ENCODE measurements at regions not wholly inside any gene's neighbourhood (a gene's known extent, or its start where the extent isn't known, plus 50 kb on each side); places are given as distances from the start of the nearest gene placed in this dataset.
A peak's percentile ranks its signal among the peaks of the same experiment; 100 is the strongest.
"Not testable (repeated sequence)": the region's sequence is repeated elsewhere in the genome, so short reads cannot be mapped to it uniquely, and the experiment has no call there.

DNA sequence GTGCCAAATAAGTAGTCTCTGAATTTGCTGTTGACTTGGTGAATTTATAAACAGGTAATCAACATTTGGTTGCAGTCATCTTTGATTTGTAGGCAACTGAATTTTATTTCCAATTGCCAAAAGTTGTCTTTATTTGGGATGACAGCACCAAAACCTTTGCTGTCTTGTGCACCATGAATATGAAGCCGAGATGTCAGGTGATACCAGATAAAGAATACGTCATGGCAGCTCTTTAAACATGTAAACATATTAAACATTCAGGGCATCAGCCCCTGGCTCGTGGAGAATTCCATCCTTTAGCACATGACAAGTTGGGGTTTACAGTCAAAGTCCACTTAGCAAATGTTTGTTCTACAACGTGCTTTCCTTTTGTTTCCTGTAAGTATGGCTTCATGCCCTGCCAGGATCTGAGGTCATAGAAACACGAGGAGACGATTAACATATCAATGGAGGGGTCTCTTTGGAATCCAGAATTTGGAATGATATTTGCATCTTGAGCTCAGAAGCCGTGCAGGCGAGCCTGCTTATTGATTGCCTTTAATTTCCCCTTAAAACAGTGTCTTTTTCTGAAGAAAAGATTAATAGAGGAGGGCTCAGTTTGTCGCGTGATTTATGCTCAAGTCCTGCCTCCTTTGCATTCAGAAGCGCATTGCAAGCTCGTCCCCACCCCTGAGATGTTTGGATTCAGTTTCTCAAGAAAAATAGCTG is 170.2 kb upstream of the ZNF217 start:
- DNase-seq = peak; percentile 90

DNA sequence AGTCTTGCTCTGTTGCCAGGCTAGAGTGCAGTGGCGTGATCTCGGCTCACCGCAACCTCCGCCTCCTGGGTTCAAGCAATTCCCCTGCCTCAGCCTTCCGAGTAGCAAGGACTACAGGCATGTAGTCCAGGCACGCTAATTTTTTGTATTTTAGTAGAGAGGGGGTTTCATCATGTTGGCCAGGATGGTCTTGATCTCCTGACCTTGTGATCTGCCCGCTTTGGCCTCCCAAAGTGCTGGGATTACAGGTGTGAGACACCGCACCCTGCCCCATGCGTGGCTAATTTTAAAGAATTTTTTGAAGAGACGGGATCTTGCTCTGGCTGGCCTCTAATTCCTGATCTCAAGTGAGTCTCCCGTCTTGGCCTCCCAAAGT is 168.8 kb upstream of the ZNF217 start:
- DNase-seq = not testable (repeated sequence)

DNA sequence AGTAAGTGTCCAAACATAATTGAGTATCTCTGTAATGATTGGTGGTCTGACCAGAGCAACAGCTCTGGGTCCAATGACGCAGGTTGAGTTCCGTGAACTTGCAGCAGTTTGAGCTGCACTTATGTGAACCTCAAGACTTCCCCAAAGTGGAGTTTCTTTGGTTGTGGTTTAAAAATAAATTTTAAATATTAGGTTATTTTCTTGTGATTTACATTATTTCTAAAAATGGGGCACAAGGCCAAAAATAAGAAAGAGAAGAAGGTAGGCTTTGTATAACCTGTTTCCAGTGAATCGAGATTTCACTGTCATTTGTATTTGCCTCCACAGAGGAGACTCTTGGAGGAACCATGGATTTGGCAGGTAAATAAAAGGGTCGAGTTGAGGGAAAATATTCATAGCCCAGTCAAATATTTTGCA is 166.4 kb upstream of the ZNF217 start:
- DNase-seq = no peak

DNA sequence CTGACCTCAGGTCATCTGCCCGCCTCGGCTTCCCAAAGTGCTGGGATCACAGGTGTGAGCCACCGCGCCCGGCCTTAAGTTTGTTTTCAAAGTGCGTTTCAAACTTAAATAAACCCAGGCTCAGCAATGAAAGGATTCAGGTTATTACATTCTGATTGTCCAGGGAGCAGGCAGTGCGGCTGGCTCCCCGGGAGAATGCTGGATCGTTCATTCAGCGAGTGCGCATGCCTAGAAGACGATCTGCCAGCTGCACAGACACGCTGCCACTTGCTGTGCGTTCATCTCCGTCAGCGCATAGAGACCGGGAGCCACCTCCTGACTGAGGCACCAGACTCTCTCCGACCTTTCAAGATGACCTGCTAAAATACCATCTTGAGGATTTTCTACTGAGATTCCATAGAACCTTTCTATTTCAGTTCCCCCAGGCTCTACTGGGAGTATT is 163.9 kb upstream of the ZNF217 start:
- DNase-seq = peak; percentile 79

DNA sequence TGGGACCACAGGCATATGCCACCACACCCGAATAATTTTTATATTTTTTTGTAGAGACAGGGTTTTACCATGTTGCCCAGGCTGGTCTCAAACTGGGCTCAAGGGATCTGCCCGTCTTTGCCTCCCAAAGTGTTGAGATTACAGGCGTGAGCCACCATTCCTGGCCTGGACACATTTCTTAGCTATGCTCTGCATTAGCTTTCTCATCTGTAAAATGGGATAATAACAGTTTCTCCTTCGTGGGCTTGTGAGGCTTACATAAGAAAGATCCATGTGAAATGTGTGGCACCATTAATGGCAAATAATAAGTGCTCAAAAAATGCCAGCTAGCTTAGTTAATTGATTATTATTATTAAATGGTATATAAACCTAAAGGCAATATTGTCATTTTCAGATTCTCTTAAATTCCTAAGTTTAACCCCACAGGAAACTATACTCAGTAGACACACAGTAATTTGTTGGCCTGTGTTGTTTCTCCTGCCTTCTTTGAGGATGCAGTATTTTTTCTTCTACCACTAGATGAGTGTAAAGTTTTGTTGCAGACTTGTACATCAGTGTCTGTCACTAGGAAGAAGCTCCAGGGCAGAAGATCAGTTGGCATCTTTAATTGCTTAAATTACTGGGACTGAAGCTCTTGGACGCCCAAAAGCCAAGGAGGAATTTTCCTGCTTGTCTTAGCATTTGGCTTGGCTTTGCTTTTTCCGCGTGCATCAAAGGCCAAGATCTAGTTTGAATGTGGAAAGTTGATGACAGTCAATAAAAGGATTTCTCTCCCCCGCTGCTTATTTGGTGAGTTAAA is 162.3 kb upstream of the ZNF217 start:
- DNase-seq = no peak

DNA sequence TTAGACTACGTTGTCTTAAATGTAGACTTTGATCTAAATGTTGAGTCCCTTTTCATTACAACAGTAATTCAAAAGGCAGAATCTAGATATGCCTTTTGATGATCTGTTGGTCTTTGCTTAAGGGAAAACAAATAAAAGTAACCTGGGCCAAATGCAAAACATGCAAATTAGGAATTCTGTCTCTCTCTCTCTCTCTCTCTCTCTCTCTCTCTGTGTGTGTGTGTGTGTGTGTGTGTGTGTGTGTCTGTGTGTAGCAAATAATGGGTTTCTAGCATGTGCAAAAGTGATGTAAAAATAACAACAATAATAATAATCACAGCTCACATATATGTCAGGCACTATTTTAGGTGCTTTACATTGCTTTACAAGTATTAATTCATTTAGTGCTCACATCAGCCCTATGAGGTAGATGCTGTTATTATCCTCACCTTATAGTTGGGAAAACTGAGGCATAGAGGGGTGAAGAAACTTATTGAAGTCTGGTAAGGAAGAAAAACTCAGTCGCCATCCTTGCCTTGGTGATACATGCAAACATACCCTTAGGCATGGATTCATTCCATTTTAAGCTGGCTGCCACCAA is 160.3 kb upstream of the ZNF217 start:
- DNase-seq = no peak

DNA sequence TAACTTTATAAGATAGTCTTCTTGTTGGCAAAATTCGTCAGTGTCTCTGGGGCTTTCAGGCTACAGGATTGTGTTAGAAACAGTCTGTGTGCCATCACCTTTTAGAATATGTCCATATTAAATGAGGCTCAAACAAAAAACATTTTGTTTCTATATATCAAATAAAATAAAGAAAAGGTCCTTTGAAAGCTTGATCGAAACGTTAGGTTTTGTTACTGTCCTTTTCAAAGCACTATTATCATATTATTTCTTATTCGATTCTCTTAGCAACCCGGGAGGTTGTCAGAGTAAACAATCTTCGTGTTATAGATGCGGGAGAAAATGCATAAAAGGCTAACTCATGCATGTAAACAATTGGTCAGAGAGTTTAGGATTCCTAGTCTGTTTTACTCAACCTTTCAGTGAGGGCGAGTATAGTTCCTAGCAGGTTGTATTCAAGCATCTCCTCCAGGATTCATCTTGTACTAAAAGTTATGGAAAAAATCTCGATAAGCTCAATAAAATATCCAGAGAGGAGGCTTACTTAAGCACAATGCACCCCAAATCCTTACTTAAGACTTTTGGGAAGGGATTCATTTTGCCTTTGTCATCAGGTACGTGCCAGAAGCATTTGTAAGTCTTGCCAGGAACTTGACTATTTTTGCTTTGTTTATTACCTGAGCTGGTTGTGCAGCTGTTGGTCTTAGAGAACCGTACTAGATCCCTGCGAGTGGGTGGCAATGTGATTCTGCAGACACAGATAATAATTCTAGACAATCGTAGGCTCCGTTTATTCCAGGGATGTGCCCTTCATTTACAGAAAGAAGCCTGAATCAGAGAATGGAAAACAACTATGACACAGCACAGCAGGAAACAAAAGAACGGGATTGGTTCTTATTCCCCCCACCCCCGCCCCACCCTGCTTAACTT is 159.6 kb upstream of the ZNF217 start:
- no peak for DNase-seq

DNA sequence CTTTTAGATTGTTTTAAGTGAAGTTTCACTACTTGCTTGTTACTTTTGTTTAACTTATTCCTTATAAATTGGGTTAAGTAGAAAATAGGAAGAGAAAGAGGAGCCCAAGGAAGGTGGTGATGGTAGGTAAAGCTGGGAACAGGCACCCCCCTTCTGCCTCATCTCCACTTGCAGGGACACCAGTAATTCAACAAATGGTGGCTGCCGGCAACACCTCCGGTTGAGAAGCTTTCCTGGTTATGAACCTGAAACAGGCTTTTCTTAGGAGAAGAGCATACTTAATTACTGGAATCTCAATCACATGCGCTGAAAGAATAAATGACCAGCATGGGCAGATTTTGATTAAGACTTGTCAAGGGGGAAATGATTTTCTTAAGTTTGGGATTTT is 158.9 kb upstream of the ZNF217 start:
- DNase-seq = no peak

DNA sequence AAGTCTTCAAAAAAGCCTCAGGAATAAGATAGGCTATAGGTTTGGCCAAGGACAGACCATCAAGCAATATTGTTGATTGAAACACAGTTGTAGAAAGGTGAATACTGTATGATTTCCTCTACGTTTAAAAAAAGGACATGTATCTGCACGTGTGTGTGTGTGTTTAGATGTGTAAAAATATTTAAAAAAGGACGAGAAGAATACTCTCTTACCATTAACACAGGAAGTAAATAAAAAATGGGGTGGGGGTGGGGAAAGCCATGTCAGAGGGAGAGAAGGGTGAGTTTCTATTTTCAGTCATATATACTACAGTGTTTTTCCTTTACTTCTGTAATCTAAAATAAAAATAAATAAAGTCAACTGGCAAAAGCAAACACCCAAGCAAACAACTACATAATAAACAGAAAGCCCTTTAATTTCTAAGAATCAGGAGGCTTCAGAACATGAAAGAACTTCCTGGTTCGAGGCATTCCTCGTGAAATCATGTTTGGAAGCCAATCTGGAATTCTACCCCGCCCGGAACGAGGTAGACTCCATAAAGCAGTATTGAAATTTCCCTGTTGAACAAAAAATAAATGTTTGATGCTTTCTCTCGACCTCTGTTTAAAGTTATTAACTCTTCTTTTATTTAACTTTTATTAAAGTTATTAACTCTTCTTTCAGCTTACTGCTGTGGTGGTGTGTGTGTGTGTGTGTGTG is 158.1 kb upstream of the ZNF217 start:
- peak; percentile 50 for DNase-seq

DNA sequence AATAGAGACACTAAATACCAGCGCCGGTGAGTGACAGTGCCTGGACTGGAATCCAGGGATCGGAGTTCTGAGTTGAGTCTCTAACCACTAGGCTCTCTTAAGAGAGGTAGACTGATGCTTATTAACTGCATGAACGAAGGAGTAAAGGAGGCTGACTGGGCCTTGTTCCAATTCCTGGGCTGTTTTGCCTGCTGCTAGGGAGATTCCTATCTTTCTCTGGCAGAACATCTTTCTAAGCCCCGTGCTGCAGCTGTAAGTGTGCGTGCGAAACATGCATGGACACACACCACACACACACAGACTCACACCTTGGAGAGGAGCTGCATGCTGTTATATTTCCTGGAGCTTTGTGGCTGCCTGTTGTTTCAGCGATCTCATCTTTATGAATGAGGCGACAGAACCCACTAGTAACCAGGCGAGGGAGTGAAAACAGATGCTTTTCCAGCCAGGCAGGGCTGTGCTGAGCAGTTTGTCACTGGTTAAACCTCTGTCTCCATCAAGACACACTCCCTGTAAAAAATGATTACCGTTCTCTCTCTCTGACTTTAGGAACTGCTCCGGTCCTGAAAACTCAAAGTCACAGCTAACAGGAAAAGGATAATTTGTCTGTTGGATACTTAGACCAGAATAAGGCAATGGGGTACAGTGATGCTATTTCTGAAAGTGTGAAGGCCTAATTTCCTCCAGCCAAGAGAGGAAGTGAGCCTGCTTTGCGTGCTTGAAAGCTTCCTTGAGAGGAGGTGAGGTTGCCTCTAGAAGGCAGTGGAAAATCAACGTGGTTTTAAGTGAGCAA is 157.4 kb upstream of the ZNF217 start:
- peak; percentile 41 for DNase-seq

DNA sequence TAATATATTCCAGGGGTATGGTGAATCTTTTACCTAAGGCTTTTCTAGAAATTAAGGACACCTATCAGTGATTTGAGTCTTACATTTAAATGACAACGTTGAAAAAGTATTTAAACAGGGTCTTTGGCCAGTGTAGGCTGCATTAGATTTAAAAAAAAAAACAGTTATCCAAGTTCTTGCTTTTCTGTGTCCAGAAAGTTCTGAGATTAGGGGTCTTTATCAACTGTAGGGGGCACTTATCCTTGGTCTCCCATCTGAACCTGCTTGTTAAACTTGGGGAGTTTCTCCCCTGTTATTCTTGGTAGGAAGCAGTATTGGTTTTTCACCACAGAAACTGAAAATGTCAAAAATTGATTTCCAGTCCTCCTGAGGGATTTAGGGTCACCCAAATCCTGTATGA is 155.9 kb upstream of the ZNF217 start:
- no peak for DNase-seq

DNA sequence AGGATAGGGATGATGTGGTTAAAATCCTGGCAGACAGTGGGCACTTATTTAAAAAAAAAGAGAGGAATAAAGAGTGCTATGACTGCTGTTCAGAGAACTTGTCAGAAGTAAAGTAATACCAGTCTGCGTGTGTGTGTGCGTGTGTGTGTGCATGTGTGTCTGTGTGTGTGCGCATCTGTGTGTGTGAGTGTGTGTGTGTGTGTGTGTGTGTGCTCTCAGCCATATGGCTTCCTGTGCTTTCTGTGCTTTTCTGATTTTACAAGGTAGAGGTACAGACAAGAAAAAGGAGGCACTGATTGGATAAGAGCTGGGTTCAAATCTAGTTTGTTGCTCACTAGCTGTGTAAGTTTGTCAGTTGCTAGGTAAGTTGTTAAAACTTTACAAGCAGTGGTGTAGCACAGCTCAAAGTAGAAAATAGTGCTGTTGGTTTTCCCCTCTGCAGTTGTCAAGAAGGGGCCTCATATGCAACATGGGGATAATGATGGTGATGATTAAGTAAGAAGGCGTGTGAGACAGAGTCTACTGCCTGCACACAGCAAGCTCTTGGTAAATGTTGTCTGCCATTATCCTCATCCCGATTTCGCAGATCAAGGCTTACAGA is 155.3 kb upstream of the ZNF217 start:
- DNase-seq = no peak

DNA sequence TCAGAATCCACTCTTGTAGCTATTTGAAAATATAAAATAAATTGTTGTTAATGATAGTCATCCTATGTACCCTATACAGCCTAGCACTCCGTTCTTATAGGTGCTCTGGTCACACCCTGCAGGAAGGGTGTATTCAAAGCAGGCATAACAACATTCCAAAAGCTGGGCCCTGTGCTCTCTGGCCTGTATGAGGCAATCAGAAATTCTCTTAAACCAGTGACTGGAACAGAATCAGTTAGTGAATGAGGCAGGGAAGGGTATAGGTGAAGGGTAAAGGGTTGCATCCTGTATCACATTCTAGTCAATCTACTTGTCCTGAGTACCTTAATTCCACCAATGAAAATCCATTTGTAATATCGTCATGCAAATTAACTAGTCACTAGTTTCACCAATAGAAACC is 154.5 kb upstream of the ZNF217 start:
- DNase-seq = no peak

DNA sequence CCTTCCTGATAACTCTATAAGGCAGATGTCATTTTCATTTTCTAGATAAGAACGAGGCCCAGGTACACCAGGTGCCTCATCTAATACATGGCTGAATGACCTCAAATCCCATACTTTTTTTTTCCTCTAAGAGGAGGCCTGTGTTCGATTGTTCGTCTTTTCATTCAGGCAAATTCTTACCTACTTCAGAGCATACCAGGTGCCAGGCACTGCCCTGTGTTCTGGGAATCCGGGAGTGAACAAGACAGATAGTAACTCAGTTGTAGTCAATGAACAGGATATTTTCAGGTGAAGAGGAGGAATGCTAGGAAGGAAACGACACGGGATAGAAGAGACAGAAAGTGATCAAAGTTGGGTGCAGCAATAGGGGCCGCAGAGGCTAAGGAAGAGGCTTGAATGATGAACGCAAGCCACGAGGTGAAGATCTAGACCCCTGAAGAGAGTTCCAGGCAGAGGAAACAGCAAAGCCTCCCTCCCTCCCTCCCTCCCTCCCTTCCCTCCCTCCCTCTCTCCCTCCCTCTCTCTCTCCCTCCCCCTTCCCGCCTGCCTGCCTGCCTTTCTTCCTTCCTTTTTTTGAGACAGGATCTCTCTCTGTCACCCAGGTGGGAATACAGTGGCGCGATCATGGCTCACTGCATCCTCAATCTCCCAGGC is 150.1 kb upstream of the ZNF217 start:
- no peak for DNase-seq

DNA sequence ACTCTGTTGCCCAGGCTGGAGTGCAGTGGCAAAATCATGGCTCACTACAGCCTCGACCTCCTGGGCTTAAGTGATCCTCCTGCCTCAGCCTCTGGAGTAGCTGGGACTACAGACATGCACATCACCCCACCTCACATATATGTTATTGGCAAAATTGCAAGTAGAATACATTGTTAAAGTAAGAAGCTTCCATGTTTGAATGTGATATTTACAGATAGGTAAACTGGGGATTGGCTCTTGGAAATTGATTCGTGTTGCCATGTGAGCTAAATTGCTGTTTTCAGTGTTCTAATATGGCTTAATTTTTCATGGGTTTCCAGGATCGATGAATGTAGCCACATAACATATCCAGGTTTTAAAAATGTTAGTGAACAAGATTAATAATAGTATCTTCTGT is 149.0 kb upstream of the ZNF217 start:
- no peak for DNase-seq

DNA sequence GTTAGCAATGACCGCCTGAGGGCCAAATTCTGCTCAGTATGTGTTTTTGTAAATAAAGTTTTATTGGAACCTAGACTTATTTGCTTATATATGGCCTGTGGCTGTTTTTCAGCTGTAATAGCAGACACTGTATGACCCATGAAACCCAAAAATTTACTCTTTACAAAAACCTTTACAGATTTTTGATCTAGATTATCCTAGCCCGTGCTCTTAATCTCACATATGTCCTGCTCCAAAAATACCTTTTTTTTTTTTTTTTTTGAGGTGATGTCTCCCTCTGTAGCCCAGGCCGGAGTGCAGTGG is 148.0 kb upstream of the ZNF217 start:
- no peak for DNase-seq

DNA sequence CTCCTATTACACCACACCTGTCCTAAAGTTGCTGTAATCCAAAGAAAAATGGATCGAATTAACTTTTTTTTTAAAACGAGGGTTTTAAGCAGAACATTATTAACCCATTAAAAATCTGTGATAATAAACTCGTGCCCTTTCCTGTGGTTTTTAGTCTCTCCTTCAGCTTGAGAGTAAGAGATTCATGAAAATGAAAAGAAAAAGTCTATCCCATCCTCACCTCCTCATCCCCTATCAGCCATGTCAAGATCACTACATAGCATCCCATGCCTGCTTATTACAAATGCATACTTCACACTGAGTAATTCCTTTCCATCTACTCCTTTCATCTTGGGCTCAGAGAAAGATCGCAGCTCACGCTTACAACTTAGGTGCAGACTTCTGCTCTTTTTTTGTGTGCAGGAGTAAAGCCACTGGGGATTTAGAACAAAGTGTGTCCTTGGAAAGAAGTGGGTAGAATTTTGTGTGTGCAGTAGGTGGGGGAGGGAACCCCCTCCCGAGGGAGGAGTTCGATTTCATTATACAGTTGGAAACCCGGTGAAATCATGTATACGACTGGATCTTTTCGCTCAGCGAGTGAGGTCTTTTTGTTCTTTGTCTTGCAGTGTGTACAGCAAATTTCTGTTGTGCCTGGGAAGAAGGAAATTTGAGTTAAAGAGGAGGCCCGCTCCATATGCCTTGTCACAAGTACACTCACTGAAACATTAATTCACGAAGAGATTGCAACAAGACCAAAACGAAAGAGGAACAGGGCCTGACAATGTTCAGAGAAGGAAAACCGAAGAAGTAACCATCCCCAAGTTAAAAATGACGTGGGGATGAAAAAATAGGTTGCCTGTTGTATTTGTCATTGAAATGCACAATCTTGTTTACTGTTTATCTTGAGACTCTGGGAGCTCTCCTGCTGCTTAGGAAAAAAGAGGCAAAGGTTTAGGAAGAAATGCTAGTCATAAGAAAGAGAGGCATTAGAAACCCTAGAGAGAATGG is 146.5 kb upstream of the ZNF217 start:
- no peak for DNase-seq

DNA sequence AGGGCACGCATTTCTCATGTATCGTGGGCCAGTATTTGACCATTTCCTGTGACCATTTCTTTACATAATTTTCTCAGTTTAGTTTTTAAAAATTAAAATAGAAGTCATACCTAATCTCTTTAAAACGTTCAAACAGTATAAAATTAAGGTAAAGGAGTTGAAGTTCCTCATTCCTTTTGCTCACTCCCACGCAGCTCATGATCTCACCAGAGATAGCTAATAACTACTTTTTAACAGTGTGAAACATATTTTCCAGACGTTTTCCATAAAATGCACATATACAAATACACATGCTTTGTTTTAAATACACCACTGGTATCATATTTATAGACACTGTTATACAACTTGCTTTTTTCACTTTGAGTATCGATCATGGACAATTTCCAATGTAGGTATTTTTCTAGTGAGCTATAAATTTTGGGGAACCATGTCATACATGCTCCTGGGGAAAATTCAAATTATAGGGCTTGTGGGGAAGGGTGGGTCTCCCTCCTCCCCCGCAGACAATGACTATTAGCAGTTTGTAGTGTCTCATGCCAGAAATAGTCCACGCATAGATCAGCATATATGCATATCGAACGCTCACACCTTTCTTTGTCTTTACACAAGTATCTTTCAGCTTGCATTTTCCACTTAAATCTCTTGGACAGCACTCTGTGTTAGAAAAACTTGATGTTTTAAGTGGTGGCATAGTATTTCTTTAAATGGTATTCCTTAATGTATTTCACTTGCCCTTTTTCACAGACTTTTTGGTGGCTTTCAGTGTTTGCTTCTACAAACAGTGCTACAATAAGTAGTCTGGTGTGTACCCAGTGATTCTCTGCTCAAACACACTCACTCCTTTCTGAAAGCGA is 145.5 kb upstream of the ZNF217 start:
- peak; percentile 35 for DNase-seq

Measured in DMS53 (cell line).